GM10248 (cell line): ENCODE measurements at regions not wholly inside any gene's neighbourhood (a gene's known extent, or its start where the extent isn't known, plus 50 kb on each side); places are given as distances from the start of the nearest gene placed in this dataset.
"Not testable (repeated sequence)": the region's sequence is repeated elsewhere in the genome, so short reads cannot be mapped to it uniquely, and the experiment has no call there.

Experiments
- CTCF ChIA-PET: fragments of 300-600 bp; sonication (Branson Sonifier 250); formaldehyde crosslinking; extraction: SDS; loops from one replicate; lab custom pipeline; 2021; ENCODE audit warnings: antibody characterized with exemption; lab: Yijun Ruan, JAX
- POLR2A ChIA-PET: fragments of 350-650 bp; sonication (Branson Sonifier 250); formaldehyde crosslinking; extraction: SDS; loops from one replicate; lab custom pipeline; 2020; ENCODE audit warnings: antibody characterized with exemption; lab: Yijun Ruan, JAX
- DNase-seq: peaks from one replicate; pipeline ENCODE4 v3.0.0; 2012; ENCODE audit errors: extremely low spot score
- TF ChIP-seq, protein P1 (sequence below): IDR thresholded peaks from 2 replicates; pipeline ENCODE4 v1.5.1; 2012; ENCODE audit warnings: mild to moderate bottlenecking, low read depth; ENCODE audit errors: extremely low read depth, missing control alignments, control extremely low read depth

DNA sequence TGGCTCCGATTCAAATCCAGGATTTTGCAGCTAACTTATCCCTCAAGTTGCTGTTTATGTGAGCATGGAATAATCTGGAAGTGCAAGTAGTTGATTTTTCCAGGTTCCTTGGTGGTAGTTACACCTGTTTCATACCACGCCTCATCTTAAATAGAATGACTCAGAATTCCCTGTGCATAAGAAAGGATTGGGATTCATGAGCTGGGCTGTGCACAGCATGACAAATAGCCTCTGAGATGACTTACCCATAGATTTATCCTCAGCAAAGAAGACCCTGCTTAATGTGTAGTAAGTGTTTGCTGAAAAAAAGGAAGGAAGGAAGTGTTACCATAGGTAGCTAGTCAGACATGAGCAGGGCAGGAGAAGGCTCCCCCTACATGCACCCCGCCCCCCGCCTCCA, 777.7 kb upstream of the ADGRL3 start:
- DNase-seq, result no peak
- POLR2A ChIA-PET, result no interaction called here
- TF ChIP-seq, protein P1, sequence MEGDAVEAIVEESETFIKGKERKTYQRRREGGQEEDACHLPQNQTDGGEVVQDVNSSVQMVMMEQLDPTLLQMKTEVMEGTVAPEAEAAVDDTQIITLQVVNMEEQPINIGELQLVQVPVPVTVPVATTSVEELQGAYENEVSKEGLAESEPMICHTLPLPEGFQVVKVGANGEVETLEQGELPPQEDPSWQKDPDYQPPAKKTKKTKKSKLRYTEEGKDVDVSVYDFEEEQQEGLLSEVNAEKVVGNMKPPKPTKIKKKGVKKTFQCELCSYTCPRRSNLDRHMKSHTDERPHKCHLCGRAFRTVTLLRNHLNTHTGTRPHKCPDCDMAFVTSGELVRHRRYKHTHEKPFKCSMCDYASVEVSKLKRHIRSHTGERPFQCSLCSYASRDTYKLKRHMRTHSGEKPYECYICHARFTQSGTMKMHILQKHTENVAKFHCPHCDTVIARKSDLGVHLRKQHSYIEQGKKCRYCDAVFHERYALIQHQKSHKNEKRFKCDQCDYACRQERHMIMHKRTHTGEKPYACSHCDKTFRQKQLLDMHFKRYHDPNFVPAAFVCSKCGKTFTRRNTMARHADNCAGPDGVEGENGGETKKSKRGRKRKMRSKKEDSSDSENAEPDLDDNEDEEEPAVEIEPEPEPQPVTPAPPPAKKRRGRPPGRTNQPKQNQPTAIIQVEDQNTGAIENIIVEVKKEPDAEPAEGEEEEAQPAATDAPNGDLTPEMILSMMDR, result no peak
- CTCF ChIA-PET, result interaction anchor here (1.1 kb wide), 1 partner anchor 10 kb away, joined by 3 read pairs; no protein-coding TSS in a partner anchor

DNA sequence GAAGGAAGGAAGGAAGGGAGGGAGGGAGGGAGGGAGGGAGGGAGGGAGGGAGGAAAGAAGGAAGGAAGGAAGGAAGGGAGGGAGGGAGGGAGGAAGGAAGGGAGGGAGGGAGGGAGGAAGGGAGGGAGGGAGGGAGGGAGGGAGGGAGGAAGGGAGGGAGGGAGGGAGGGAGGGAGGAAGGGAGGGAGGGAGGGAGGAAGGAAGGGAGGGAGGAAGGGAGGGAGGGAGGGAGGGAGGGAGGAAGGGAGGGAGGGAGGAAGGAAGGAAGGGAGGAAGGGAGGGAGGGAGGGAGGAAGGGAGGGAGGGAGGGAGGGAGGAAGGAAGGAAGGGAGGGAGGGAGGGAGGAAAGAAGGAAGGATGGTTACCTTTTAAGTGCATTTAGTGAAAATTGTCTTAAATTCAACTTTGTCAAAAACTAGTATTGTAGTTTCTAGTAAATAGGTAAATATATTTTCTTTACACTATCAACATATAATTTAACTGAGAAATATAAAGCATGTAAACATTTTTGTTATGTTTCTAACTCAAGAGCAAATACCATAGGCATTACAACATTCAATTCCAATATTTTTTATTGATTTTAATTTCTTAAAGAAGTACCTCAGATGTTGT, 776.4 kb upstream of the ADGRL3 start:
- DNase-seq, POLR2A ChIA-PET, CTCF ChIA-PET: not testable (repeated sequence)

DNA sequence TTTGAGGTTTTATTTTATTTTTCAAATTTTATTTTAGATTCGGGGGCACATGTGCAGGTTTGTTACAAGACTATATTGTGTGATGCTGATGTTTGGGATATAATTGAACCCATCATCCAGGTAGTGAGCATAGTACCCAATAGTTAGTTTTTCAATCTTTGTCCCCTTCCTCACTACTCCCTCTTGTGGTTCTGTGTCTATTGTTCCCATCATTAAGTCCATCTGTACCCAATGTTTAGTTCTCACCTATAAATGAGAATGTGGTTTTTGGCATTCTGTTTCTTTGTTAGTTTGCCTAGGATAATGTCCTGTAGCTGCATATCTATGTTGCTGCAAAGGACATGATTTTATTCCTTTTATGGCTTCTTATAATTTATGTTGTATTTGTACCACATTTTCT, 767.2 kb upstream of the ADGRL3 start:
- DNase-seq, result no peak
- CTCF ChIA-PET, result no interaction called here
- POLR2A ChIA-PET, result no interaction called here
- TF ChIP-seq, protein P1, result no peak

DNA sequence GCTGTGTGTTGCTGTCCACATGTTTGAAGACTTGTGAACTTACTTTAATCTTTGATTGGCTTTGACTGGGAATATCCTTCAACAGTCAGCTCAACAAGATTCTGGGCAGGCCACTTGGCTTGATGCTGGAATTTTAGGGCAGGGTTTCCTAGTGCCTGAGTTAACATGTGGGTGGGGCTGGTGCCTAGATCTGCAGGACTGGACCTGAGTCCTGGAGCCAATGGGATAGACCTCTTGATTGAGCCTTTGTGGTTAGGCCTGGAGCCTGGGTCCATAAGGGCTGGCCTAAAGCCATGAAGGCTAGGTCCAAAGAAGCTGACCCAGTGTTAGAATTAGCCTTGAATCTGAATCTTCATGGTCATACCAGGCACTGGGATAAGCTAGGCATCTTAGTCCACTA, 757.1 kb upstream of the ADGRL3 start:
- TF ChIP-seq, protein P1, result no peak
- DNase-seq, result no peak
- CTCF ChIA-PET, result no interaction called here
- POLR2A ChIA-PET, result no interaction called here

DNA sequence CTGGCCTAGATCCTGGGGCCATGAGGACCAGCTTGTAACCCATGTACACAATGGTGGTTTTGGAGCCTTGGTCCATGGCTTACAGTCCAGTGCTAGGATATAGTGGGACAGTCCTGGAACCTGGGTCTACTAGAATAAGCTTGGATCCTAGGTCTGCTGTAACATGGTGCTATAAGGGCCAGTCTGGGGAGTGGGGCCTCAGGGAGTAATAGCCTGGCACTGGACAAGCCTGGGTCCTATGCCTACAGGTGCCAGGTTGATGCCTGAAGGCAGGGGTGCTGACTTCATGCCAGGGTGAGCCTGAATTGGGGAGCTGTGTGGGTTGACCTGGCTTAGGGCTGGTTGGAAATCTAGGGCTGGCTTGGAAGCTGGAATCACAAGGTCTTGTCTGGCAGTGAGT, 756.3 kb upstream of the ADGRL3 start:
- TF ChIP-seq, protein P1, result no peak
- ChIA-PET POLR2A (no interaction called here), CTCF (no interaction called here)
- DNase-seq, result no peak

DNA sequence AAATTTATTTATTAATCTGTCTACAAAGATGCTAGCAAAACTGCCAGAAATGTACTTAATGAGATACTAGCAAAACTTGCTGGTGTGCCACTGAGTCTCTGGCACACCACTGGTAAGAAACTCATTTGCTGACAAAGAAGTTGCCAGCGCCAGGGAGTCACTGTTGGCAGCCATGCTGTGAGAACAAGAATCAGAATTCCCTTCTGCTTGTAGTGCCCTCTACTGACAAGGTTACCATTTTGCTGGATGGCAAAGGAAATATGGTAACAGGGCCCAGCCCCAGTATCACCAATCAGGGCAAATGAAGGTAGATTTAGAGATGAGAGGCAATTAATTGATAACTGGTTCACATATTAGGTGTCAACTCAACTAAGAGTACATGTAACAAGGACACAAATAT, 750.1 kb upstream of the ADGRL3 start:
- ChIA-PET POLR2A (no interaction called here), CTCF (no interaction called here)
- DNase-seq, result no peak
- TF ChIP-seq, protein P1, result no peak

DNA sequence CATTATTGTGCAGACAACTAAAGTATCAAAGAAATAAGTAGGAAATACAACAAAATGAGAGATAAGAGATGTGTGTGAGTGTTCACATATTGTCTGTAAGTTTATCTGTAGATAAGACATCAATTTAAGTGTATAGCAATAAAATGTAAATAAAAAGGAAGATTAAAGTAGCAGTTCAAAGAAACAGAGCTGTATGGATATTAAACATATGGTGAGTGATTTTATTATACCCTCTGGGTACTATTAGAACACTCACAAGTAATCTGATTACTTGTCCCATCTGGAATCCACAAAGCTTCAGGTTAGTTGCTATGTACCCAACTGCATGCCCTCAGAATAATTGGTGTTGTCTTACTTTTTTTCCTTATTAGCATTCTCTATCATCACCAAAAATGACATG, 747.9 kb upstream of the ADGRL3 start:
- TF ChIP-seq, protein P1, result no peak
- no peak for DNase-seq
- CTCF ChIA-PET, result no interaction called here
- POLR2A ChIA-PET, result no interaction called here
